GM12872 (cell line): ENCODE measurements at regions not wholly inside any gene's neighbourhood (a gene's known extent, or its start where the extent isn't known, plus 50 kb on each side); places are given as distances from the start of the nearest gene placed in this dataset.
A peak's percentile ranks its signal among the peaks of the same experiment; 100 is the strongest.

Experiments used
- CTCF ChIP-seq: IDR thresholded peaks from 3 replicates; pipeline ENCODE4 v1.5.1; 2011; ENCODE audit warnings: low read depth, mild to moderate bottlenecking, low read length, moderate library complexity; ENCODE audit not compliant: insufficient read depth

GRCh38 chr9:20291201-20291600, 331.1 kb downstream of the MLLT3 start:
- no peak for TF ChIP-seq CTCF

- no peak for TF ChIP-seq CTCF
Measured at GRCh38 chr9:20290257-20290656, 332.0 kb downstream of the MLLT3 start.

- TF ChIP-seq CTCF = no peak
Measured at GRCh38 chr9:20289423-20290010, 332.8 kb downstream of the MLLT3 start.

- no peak for TF ChIP-seq CTCF
Measured at GRCh38 chr9:20286969-20287368, 335.3 kb downstream of the MLLT3 start.

GRCh38 chr9:20286154-20286700, 336.1 kb downstream of the MLLT3 start:
- no peak for TF ChIP-seq CTCF

GRCh38 chr9:20284601-20285289, 337.6 kb downstream of the MLLT3 start:
- TF ChIP-seq CTCF = no peak

- TF ChIP-seq CTCF = peak; percentile 13; the same call in 2 of the 3 replicates
Measured at GRCh38 chr9:20280330-20280729, 342.0 kb downstream of the MLLT3 start.
